ENCODE measurements at regions not wholly inside any gene's neighbourhood (a gene's known extent, or its start where the extent isn't known, plus 50 kb on each side); places are given as distances from the start of the nearest gene placed in this dataset.

DNA sequence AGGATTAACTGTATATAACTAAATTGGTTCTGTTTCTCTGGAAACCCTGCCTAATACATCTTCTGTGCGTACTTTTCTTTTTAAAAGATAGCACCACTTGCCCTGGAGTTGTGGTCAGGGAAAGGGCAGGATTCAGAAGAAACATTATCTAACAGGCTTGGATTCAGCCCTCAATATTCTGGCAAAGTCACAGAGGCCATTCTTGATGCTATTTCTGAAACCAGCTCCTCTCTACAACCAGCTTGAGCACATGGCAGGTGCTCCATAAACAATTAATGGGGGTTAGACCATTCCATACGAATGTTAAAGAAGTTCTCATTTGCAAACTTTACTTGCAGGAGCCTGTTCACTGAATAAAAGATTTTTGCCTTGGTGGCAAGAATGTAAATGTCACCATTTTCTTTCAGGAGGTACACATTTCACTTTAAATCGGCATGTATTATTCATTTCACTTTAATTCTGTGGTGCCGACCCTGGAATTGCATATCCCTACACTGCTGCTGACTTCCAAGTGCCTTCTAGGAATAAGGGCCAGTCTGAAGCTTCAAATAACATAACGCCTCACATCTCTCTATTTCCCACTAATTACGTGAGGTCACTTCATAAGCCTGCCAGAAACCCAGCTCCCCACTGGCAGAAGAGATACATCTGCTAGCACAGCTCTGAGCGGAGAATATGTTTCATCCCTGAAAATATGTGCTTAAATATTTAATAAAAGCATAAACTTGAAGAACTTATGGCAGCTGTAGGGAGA, 248.7 kb downstream of the ADGRG6 start:
- TF ChIP-seq, protein P1, sequence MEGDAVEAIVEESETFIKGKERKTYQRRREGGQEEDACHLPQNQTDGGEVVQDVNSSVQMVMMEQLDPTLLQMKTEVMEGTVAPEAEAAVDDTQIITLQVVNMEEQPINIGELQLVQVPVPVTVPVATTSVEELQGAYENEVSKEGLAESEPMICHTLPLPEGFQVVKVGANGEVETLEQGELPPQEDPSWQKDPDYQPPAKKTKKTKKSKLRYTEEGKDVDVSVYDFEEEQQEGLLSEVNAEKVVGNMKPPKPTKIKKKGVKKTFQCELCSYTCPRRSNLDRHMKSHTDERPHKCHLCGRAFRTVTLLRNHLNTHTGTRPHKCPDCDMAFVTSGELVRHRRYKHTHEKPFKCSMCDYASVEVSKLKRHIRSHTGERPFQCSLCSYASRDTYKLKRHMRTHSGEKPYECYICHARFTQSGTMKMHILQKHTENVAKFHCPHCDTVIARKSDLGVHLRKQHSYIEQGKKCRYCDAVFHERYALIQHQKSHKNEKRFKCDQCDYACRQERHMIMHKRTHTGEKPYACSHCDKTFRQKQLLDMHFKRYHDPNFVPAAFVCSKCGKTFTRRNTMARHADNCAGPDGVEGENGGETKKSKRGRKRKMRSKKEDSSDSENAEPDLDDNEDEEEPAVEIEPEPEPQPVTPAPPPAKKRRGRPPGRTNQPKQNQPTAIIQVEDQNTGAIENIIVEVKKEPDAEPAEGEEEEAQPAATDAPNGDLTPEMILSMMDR (conservative IDR thresholded peaks at IDR 0.05; ENCODE audit: low read depth in 2 of 2): no peak
- TF ChIP-seq, protein P2, sequence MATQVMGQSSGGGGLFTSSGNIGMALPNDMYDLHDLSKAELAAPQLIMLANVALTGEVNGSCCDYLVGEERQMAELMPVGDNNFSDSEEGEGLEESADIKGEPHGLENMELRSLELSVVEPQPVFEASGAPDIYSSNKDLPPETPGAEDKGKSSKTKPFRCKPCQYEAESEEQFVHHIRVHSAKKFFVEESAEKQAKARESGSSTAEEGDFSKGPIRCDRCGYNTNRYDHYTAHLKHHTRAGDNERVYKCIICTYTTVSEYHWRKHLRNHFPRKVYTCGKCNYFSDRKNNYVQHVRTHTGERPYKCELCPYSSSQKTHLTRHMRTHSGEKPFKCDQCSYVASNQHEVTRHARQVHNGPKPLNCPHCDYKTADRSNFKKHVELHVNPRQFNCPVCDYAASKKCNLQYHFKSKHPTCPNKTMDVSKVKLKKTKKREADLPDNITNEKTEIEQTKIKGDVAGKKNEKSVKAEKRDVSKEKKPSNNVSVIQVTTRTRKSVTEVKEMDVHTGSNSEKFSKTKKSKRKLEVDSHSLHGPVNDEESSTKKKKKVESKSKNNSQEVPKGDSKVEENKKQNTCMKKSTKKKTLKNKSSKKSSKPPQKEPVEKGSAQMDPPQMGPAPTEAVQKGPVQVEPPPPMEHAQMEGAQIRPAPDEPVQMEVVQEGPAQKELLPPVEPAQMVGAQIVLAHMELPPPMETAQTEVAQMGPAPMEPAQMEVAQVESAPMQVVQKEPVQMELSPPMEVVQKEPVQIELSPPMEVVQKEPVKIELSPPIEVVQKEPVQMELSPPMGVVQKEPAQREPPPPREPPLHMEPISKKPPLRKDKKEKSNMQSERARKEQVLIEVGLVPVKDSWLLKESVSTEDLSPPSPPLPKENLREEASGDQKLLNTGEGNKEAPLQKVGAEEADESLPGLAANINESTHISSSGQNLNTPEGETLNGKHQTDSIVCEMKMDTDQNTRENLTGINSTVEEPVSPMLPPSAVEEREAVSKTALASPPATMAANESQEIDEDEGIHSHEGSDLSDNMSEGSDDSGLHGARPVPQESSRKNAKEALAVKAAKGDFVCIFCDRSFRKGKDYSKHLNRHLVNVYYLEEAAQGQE (IDR thresholded peaks at IDR 0.05; ENCODE audit: unreplicated experiment): no peak
- TF ChIP-seq EZH2phosphoT487 (IDR thresholded peaks at IDR 0.05; ENCODE audit: unreplicated experiment): no peak
- TF ChIP-seq POLR2AphosphoS5 (IDR thresholded peaks at IDR 0.05; ENCODE audit: low read depth): no peak
- TF ChIP-seq CREB1 (CRISPR knock-in tag; IDR thresholded peaks at IDR 0.05; ENCODE audit: low read depth): no peak
- TF ChIP-seq EZH2 (IDR thresholded peaks at IDR 0.05; ENCODE audit: low read depth, unreplicated experiment): no peak
- TF ChIP-seq ZNF331 (CRISPR knock-in tag; IDR thresholded peaks at IDR 0.05; ENCODE audit: low read depth): no peak
- TF ChIP-seq, protein P3, sequence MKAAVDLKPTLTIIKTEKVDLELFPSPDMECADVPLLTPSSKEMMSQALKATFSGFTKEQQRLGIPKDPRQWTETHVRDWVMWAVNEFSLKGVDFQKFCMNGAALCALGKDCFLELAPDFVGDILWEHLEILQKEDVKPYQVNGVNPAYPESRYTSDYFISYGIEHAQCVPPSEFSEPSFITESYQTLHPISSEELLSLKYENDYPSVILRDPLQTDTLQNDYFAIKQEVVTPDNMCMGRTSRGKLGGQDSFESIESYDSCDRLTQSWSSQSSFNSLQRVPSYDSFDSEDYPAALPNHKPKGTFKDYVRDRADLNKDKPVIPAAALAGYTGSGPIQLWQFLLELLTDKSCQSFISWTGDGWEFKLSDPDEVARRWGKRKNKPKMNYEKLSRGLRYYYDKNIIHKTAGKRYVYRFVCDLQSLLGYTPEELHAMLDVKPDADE (IDR thresholded peaks at IDR 0.05): no peak
